VCaP (cell line): ENCODE measurements at regions not wholly inside any gene's neighbourhood (a gene's known extent, or its start where the extent isn't known, plus 50 kb on each side); places are given as distances from the start of the nearest gene placed in this dataset.

Experiments used
- H3K27ac ChIP-seq: fragments of 450-650 bp; 2 replicates; pipeline ENCODE4 v1.5.1; 2017
- CTCF ChIP-seq: fragments of 450-650 bp; conservative IDR thresholded peaks from 2 replicates; pipeline ENCODE4 v1.5.1; 2017; ENCODE audit warnings: mild to moderate bottlenecking, moderate library complexity

- no peak for TF ChIP-seq CTCF
- H3K27ac ChIP-seq = no peak overlapping the region
Measured at GRCh38 chr4:126046081-126046614, 731.4 kb downstream of the FAT4 start.

GRCh38 chr4:126047114-126047513, 732.4 kb downstream of the FAT4 start:
- TF ChIP-seq CTCF = no peak
- no peak overlapping the region for H3K27ac ChIP-seq

GRCh38 chr4:126051689-126052424, 737.1 kb downstream of the FAT4 start:
- H3K27ac ChIP-seq = no peak overlapping the region
- TF ChIP-seq CTCF = no peak; the same call in 1 of the 2 replicates

- no peak overlapping the region for H3K27ac ChIP-seq
- TF ChIP-seq CTCF = no peak
Measured at GRCh38 chr4:126056116-126056650, 741.4 kb downstream of the FAT4 start.

GRCh38 chr4:126057371-126057770, 742.6 kb downstream of the FAT4 start:
- no peak overlapping the region for H3K27ac ChIP-seq
- no peak for TF ChIP-seq CTCF

- no peak overlapping the region for H3K27ac ChIP-seq
- no peak for TF ChIP-seq CTCF
Measured at GRCh38 chr4:126058596-126058995, 743.8 kb downstream of the FAT4 start.

GRCh38 chr4:126061655-126062054, 746.9 kb downstream of the FAT4 start:
- no peak for TF ChIP-seq CTCF

More at GRCh38 chr4:126061655-126062054, 746.9 kb downstream of the FAT4 start:
- H3K27ac ChIP-seq = no peak overlapping the region
